ENCODE measurements at regions not wholly inside any gene's neighbourhood (a gene's known extent, or its start where the extent isn't known, plus 50 kb on each side); places are given as distances from the start of the nearest gene placed in this dataset.

GRCh38 chr17:73803964-73804435, 159.8 kb upstream of the SDK2 start:
- no peak for TF ChIP-seq TAF1 (IDR thresholded peaks at IDR 0.05; ENCODE audit: low read depth, low read length)
- no peak for TF ChIP-seq POLR2A (IDR thresholded peaks at IDR 0.05; ENCODE audit: low read depth, low read length)
- no peak for TF ChIP-seq PAX5 (IDR thresholded peaks at IDR 0.05; ENCODE audit: insufficient read depth, low read length, severe bottlenecking)
- TF ChIP-seq SPI1 (IDR thresholded peaks at IDR 0.05; ENCODE audit: low read depth, low read length) = no peak
- TF ChIP-seq POLR2AphosphoS5 (IDR thresholded peaks at IDR 0.05; ENCODE audit: low read depth, low read length) = no peak

Data from GM12891 (cell line).